HG03097 (cell line): ENCODE measurements at regions not wholly inside any gene's neighbourhood (a gene's known extent, or its start where the extent isn't known, plus 50 kb on each side); places are given as distances from the start of the nearest gene placed in this dataset.
A peak's percentile ranks its signal among the peaks of the same experiment; 100 is the strongest.

Experiments used
- ATAC-seq: cut with Tn5 transposase; IDR thresholded peaks from one replicate; pipeline ENCODE4 v1.9.1; 2021; ENCODE audit not compliant: unreplicated experiment, low FRiP score

GRCh38 chr10:110355141-110355831 is 50.6 kb upstream of the SMNDC1 start:
- ATAC-seq, result no peak

- ATAC-seq, result peak; percentile 15
Observed at GRCh38 chr10:110355922-110356627, 51.4 kb upstream of the SMNDC1 start.

GRCh38 chr10:110356628-110357245 is 52.0 kb upstream of the SMNDC1 start:
- peak; percentile 78 for ATAC-seq

- ATAC-seq, result no peak
Observed at GRCh38 chr10:110357252-110357780, 52.6 kb upstream of the SMNDC1 start.

GRCh38 chr10:110357871-110358270 is 53.2 kb upstream of the SMNDC1 start:
- ATAC-seq, result no peak

GRCh38 chr10:110358278-110358677 is 53.6 kb upstream of the SMNDC1 start:
- no peak for ATAC-seq

- ATAC-seq, result no peak
Observed at GRCh38 chr10:110358869-110359629, 54.3 kb upstream of the SMNDC1 start.

GRCh38 chr10:110360857-110361474 is 56.2 kb upstream of the SMNDC1 start:
- ATAC-seq, result no peak

- ATAC-seq, result no peak
Observed at GRCh38 chr10:110361800-110362456, 57.2 kb upstream of the SMNDC1 start.

GRCh38 chr10:110363572-110364411 is 59.1 kb upstream of the SMNDC1 start:
- ATAC-seq, result no peak

- ATAC-seq, result no peak
Observed at GRCh38 chr10:110364531-110364937, 59.8 kb upstream of the SMNDC1 start.

GRCh38 chr10:110365356-110366143 is 60.8 kb upstream of the SMNDC1 start:
- ATAC-seq, result no peak

- ATAC-seq, result no peak
Observed at GRCh38 chr10:110366635-110367034, 61.9 kb upstream of the SMNDC1 start.

GRCh38 chr10:110368002-110368401 is 63.3 kb upstream of the SMNDC1 start:
- ATAC-seq, result no peak

GRCh38 chr10:110368556-110368955 is 63.8 kb upstream of the SMNDC1 start:
- no peak for ATAC-seq

GRCh38 chr10:110370006-110370405 is 65.3 kb upstream of the SMNDC1 start:
- no peak for ATAC-seq

- ATAC-seq, result no peak
Observed at GRCh38 chr10:110372656-110373055, 67.9 kb upstream of the SMNDC1 start.

GRCh38 chr10:110373059-110373458 is 68.3 kb upstream of the SMNDC1 start:
- ATAC-seq, result no peak
